GM21447 (cell line): ENCODE measurements at regions not wholly inside any gene's neighbourhood (a gene's known extent, or its start where the extent isn't known, plus 50 kb on each side); places are given as distances from the start of the nearest gene placed in this dataset.

Experiments
- ATAC-seq: cut with Tn5 transposase; IDR thresholded peaks from one replicate; pipeline ENCODE4 v1.9.1; 2021; ENCODE audit not compliant: unreplicated experiment

DNA sequence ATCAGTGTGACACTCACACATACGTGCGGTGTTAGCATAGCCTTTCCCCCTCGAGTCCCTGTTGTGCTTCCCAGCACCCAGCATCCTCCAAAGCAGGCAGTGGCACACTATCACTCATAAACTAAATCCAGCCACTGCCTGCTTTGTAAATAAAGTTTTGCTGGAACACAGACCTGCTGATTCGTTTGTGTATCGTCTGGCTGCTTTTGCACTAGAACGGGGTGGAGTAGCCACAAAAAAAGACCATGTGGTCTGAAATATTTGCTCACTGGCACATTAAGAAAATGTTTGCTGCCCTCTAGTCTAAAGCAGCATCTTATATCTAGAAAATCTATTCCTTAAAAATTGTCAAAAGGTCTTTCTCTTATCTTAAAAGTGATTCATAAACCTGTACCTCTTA lies 341.2 kb upstream of the ZFHX3 start:
- ATAC-seq = no peak

DNA sequence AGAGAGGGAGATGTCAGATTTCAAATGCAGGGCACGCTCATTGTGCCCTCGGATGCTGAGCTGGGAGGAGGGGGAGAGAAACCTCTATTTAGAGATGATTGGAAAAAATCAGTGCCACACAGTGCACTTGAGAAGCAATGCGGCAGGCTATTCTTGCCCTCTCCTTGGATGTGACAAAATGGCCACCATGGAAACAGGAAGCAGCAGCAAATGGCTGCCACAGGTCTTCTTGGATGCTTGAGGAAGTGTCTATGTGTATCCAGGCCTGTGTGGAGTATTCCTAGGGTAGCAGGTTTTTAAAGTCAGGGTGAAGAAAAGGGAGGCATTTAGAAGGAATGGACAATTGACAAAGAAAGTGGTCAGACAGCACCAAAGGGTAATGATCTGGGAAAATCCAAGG lies 340.1 kb upstream of the ZFHX3 start:
- no peak for ATAC-seq

DNA sequence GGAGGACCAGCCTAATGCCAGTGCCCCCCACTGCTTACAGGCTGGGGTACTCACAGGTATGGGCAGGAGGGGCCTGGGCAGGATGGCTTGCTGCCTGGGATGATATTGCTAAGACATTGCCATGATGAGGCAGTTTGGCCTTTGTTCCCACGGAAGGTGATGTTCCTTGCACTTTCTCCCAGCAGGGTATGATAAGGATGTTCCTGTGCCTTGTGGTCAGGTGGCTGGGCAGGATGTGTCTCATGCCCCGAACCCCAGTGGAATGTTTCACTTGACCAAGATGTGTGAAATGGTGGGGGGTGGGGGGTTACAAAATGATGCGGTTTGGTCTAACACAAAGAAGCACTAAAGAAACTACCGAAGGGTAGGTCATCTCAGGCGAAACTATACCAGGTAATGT lies 337.8 kb upstream of the ZFHX3 start:
- no peak for ATAC-seq

DNA sequence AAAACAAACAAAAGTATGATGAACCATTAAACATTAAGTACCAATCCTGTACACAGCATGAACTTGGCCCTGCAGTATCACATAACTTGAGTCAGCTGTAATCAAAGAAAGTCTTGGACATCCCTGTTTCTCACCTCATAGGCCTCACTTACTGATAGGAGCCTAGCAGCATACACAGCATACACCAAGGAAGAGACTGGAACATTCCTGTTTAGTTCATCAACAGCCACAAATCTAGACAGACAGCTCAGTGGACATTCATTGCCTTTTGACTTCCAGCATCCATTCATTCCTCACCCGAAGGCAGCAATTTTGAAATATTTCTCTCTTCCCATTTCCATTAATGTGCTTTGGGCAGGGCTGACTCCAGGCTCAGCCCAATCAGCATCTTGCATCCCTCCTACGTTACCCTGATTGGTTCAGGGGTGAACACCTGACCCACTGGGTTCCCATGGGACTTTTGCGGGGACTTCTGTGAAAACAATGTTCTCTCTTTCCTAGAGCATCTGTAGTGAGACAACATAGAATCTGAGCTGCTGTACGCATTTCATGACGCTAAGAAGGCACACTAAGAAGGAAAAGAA lies 336.7 kb upstream of the ZFHX3 start:
- no peak for ATAC-seq

DNA sequence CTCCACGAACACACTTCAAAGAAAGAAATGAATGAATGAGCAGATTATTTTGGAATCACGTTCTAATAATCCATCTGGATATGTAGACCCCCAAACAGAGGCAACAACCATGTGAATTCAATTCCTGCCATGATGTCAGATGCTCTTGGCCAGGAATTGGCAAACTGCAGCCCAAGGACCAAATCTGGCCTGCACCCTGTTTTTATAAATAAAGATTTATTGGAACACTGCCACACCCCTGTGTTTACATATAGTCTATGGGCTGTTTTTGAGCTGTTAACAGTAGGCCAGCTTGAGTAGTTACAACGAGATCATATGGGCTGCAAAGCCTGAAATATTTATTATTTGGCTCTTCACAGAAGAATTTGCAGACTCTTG lies 336.0 kb upstream of the ZFHX3 start:
- no peak for ATAC-seq

DNA sequence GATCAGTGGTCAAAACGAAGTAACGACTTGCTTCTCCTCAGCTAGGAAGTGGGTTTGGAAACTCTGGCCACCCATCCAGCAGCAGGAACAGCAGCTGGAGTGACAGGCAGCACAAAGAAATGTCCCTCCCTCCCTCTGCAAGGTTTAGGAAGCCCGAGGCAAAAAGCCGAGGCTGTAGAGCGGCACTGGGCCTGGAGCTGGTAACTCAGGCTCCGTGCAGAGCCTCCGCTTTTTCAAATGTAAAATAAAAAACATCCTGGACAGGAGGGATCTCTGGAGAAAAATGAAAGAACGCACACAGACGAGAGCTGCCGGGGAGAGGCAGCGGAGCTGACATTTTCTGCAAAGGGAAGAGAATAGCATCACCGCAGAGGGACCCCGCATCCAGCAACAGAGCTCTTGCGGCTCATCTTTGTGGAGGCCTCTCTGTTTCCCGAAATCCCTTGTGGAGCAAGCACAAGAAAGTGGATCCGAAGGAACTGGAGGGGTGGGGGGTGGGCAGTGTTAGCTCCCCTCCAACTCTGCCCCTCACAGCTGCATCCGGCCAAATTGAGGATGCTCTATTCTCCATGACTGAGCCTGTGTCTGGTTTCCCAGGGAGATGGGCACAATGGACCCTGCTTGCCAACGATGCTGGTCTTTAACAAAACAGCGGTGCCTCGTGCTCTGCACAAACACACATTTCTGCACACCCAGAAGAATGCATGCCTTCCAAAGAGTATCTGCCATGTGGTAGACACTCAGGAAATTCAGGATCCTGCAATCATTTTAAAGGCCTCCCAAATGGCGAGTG lies 335.5 kb upstream of the ZFHX3 start:
- ATAC-seq = no peak

DNA sequence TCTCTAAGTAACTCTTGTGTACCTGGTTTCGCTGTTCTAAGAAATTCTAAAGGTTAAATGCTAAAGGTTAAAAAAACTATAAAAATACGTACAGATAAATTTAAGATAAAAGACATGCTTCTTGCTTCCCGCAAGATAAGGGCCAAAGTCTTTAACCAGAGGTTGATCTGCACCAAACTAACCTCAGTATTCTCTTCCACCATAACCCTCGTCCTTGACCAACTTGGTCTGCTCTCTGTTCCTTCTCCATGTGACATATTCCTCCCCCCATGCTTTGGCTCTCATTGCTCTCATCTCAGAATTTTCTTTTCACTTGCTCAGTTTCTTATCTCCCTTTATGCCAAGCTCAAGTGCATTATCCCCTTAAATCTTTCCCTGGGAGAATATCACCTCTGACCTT lies 330.5 kb upstream of the ZFHX3 start:
- ATAC-seq = no peak

DNA sequence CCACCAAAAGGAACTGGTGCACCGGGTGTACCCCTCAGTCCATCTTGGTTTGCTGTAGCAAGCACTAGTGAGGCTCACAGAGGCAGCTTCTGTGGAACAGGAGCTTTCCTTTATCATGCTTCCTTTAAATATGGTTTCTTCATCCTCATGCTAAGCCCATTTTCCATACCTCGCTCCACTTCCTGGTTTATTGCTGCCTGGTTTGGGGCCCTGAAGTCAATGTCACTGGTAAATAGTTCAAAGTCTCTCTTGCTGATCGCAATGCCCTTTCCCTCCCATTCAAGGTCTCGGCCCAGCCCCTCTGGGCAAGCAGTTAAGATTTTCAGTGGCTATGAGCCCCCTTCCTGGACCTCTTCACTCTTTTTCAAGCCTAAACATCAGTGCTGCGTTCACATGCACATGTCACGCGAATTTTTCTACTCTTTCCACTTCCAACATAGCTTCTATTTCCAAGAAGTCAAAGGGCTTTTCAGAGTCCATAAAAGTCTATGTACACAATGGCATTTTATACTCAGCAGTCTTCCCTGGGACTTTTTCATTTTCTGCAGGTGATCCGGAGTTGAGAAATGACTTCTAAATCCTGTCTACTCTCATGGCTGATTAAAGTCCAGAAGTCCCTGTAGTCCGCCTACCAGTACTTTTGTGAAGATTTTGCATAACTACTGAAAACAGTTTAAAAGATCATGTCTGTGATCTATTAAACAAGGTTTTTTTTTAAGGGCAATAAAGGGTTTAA lies 323.8 kb upstream of the ZFHX3 start:
- no peak for ATAC-seq

DNA sequence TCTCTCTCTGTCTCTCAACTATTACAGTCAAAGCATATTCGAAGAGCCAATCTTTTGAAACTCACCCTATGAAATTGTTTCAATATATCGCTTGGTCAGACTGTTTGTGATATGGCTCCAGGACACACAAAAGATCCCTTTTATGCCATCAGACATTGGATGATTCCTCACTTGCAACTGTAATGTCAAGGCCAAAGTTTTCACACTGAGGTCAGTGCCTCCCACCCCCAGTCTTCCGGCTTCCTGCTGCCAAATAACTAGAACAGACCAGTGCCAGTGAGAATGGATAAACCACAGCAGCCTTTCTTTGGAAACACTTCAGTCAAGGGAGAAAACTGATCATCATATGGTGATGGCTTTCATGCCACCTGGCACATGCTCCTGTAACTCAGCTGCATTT lies 321.9 kb upstream of the ZFHX3 start:
- ATAC-seq = no peak

DNA sequence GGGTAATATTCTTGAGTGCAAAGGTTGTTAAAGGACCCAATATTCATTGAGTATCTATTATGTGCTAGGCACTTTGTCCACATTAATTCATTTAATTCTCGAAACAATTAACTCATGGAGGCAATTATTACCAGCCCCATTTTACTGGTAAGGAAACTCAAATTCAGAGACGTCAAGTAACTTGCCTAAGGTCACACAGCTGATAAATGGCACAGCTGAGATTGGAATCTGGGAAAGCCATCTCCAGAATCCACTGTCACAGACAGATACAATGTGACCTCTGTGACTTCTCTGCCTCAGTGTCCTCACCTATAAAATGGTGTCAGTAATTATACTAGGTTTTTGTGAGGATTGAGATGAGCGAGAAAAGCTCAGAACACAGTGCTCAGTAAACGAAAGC lies 320.8 kb upstream of the ZFHX3 start:
- ATAC-seq = no peak

DNA sequence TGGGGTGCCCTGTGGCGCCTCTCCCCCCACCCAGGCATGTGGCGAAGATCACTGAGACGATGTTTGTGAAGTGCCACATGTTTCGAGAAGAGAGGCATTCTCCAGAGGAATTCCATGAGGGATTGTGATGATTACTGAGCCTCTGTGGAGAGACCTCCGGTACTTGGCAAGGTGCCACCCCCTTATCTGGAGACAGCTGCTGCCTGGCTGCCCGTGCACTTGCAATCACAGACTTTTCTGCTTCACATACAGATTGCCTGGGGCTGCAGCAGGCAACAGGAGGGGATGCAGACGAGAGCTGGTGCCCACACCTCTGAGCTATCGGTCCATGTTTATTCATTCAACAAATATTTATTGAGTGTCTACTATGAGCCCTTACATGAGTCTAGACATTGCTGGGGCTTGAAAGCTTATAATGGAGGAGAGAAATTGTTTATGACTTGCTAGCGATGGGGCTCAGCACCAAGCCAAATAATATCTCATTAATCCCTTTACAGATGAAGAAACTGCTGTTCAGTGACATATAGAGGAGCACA lies 317.2 kb upstream of the ZFHX3 start:
- no peak for ATAC-seq

DNA sequence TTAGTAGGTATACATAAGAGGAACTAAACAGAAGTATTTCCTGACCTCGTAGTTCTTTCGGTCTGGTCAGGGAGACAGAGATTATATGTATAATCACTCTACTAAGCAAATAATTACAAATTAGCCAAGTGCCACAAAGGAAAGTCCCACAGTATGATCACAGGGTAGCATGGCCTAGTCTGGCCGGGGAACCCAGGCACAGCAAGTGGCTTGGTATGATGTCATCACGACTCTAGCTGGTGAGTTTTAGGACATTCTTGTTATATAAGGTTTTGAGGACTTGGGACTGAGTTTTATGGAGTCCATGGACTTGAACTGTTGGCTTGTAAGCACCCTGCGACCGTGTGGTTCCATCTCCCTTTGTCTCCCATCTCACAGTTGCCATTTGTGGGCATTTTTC lies 316.5 kb upstream of the ZFHX3 start:
- ATAC-seq = no peak

DNA sequence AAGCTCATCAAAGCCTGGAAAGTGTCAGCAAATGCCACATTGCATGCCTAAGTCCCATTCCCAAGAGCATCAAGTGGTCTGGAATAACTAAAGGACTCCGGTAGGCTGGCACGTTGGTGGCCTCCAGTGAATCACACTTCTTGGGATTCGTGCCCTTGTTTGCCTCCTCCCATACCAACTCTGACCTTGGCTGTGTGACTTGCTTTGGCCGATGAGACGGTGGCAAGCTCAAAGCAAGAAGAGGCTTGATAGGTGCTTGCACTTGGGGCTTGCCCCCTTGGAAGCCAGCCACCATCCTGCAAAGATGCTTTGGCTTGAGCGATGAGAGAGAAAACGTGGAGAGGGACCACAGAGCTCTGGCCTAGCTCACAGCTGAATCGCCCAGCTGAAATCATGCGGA lies 313.1 kb upstream of the ZFHX3 start:
- no peak for ATAC-seq

DNA sequence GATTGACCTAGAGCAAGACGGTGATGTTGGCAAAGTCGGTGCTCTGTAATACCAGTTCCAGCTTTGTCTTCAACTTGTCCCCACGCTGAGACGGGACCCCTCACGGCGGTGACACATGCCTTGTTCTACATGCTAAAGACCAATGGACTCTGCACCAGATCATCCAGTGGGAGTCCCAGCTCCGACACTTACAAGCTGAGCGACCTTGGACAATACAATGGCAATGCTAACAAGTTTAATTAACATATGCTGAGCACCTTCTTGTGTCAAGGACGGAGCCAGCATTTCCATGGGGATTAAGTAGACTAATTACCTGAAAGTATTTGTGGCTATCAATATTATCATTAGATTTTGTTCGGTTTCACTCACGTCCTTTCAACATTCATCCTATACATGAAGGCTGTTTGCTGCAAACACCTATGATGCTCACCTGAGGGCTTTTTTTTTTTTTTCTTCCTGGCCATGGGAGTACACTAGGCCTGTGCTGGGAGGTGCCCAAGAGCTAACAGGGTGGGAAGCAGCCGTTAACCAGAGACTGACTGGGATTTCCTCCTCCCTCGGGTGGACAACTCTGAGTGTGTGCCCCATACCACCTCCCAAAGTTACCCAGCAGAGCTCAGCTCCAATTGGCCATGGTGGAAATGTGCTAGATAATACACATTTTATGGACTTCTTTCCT lies 308.6 kb upstream of the ZFHX3 start:
- no peak for ATAC-seq

DNA sequence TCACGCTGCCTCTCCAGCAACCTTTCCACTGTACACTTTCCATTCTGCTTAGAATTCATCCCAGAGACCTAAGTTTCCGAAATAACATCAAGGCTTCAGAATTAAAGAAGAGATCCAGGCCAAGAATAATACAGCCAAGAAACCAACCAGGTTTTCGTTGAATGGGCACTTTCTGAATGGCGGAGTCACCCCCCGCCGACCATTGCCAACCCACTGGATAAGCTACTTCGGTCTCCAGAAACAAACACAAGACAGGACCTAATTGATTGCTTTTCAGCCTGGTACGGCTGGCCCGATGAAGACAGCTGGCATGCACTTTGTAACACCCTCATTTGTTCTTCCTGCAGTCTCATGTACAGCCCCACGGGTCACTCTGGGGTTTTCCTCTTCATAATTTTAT lies 308.1 kb upstream of the ZFHX3 start:
- ATAC-seq = no peak

DNA sequence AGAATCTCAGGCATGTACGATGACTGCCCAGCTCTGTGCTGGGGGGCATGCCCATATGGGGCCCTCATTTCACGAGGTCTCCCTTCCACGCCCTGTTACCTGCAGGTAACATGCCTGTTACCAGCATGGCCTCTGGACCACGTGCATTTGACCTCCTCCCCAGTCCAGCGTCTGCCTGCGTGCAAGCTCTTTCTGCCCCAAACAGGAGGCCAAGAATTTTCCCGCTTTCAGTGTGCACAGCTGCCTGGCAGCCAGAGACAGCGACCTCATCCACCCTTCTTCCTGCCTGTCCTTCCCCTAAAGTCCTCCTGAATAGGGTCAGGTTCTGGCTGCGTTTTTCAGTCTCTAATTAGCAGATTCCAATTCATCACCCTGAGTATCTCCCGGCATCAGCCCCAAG lies 306.5 kb upstream of the ZFHX3 start:
- no peak for ATAC-seq

DNA sequence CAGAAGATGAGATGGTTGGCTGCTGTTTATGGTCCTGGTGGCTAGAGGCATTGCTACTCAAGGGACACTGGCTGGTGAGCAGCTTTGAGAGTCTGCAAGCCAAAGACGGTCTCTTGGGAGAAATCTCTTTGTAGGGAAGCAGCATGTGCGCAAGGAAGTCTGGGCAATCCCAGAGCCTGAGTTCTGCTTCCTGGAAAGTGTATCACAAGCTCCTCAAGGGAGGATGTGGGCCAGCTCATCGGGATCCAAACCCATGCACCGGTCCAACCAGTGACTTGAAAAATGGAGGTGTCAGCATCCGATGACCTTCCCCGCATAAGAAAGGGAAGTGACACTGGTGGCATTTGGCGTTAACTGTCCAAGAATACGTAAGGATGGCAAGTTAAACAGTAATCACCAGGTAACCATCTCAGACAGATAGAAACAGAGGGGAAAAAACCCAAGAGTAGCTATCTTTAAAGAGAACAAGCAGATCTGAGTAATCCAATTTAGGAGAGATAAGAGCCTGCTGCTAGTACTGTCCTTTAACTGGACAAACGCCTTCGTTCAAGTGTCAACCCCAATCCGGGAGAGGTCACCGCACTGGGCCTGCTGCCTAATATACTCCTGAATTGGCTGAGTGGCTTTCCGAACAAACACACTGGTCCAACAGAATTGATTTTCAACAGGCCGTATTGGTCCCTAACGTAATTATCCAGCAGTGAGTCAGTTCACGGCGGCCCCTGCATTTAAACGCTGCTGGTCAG lies 303.0 kb upstream of the ZFHX3 start:
- ATAC-seq = no peak

DNA sequence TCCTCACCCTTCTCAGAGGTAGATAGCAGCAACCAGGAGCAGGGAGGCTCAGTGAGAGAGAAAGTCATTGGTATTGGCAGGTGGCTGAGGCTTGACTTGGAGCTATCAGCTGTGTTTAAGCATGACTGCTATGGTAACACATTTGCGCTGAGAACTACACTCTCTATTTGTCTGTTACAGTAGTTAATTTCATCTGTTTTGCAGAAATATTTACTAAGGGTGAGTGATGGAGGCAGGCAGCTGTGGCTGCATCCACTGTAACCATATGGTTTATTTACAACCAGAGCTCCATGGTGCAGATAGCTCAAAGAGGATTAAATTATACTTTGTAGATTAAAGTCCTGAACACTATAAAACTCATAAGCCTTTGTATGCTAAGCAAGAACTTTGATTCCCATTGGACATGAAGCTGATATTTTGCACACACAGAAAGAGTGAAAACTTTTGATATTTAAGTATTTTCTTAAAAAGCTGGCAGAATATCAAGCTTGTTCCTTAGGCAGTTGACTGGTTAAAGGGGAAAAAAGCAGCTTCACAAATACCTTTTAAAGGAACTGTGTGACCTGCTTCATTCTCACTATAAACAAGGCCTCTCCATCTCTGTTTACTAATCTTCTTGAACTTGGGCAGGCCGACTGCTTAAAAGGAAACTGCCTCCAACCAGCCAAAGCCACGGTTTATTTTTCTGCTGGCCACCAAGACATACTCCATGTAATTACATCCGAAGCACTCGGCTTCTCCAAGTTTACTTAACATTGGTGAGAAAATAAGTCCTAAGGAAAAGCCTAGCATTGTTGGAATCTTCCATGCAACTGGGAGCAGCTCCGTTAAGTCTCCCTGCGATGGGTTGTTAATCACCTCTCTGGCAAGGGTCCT lies 299.8 kb upstream of the ZFHX3 start:
- no peak for ATAC-seq

DNA sequence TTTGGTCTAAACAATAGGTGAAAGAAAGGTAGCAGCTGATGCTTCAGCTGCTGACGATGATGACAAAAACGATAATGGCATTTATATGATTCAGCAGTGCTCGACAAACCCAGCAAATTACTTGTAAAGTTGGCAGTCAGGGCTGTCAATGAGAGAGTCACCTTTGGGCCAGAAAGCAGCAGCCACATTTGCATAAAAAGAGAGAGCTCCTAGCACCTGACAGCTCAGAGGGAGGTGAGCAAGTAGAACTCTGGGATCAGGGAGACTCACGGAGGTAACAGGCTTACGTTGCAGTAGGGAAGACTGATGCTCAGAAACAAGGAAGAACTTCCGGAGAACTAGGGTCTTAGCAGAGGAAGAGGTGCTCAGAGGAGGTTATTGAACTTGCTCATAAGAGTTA lies 291.9 kb upstream of the ZFHX3 start:
- no peak for ATAC-seq
